Fibroblast of lung (primary cell): ENCODE measurements at regions not wholly inside any gene's neighbourhood (a gene's known extent, or its start where the extent isn't known, plus 50 kb on each side); places are given as distances from the start of the nearest gene placed in this dataset.
A peak's percentile ranks its signal among the peaks of the same experiment; 100 is the strongest.

Experiments used
- DNase-seq, 2 donors: peaks; one replicate each; pipeline versions ENCODE4 v3.0.0 to v3.0.0-alpha.2; 2010; ENCODE audit warnings: low read depth in 2 of 2
- H2AFZ ChIP-seq: 2 replicates; pipeline ENCODE4 v1.5.1; 2012; ENCODE audit warnings: low read length, control low read depth, inconsistent platforms
- H3K27ac ChIP-seq: 2 replicates; pipeline ENCODE4 v1.5.1; 2011; ENCODE audit warnings: low read length, control low read depth; ENCODE audit not compliant: insufficient read depth
- H3K27me3 ChIP-seq: 2 replicates; pipeline ENCODE4 v1.5.1; 2011; ENCODE audit warnings: mild to moderate bottlenecking, low read length; ENCODE audit not compliant: control insufficient read depth, insufficient read depth
- H3K36me3 ChIP-seq: 2 replicates; pipeline ENCODE4 v1.5.1; 2011; ENCODE audit warnings: low read length; ENCODE audit not compliant: control insufficient read depth, insufficient read depth
- H3K4me1 ChIP-seq: 2 replicates; pipeline ENCODE4 v1.5.1; 2011; ENCODE audit warnings: low read length; ENCODE audit not compliant: control insufficient read depth, insufficient read depth; ENCODE audit errors: extremely low read depth
- H3K4me2 ChIP-seq: 2 replicates; pipeline ENCODE4 v1.5.1; 2011; ENCODE audit warnings: low read length, control low read depth; ENCODE audit not compliant: insufficient read depth; ENCODE audit errors: extremely low read depth
- H3K4me3 ChIP-seq, 4 experiments: fragments of 200-600 bp in 1 of 4; sonication (generic) in 1 of 4; replicated peaks in 1 of 4; 2 replicates each; pipeline ENCODE4 v1.5.1; 2011 to 2016; ENCODE audit warnings: low read length in 4 of 4, low read depth in 3 of 4, mild to moderate bottlenecking in 3 of 4, control low read depth in 2 of 4, inconsistent platforms in 1 of 4, mixed read lengths in 1 of 4; ENCODE audit not compliant: insufficient read depth in 1 of 4; ENCODE audit errors: control extremely low read depth in 1 of 4
- H3K79me2 ChIP-seq: 2 replicates; pipeline ENCODE4 v1.5.1; 2012; ENCODE audit warnings: mild to moderate bottlenecking, low read length, inconsistent platforms; ENCODE audit not compliant: control insufficient read depth, insufficient read depth
- H3K9ac ChIP-seq: 2 replicates; pipeline ENCODE4 v1.5.1; 2011; ENCODE audit warnings: mild to moderate bottlenecking, low read length, control low read depth; ENCODE audit not compliant: insufficient read depth
- H3K9me3 ChIP-seq: 2 replicates; pipeline ENCODE4 v1.5.1; 2012; ENCODE audit warnings: low read depth, low read length; ENCODE audit not compliant: control insufficient read depth, insufficient read depth
- H4K20me1 ChIP-seq: 2 replicates; pipeline ENCODE4 v1.5.1; 2011; ENCODE audit warnings: low read length; ENCODE audit not compliant: control insufficient read depth, insufficient read depth; ENCODE audit errors: extremely low read depth
- EZH2 ChIP-seq: IDR thresholded peaks from 2 replicates; pipeline ENCODE4 v1.5.1; 2012; ENCODE audit warnings: low read length, control low read depth, mild to moderate bottlenecking; ENCODE audit errors: missing control alignments
- TF ChIP-seq, protein P1 (sequence below), 2 donors: IDR thresholded peaks in 1 of 2; conservative IDR thresholded peaks in 1 of 2; 1 replicate in 1 of 2; 2 replicates in 1 of 2; pipeline ENCODE4 v1.5.1; 2011 to 2012; ENCODE audit warnings: low read length in 2 of 2, control low read depth in 1 of 2, inconsistent platforms in 1 of 2, low read depth in 1 of 2, mild to moderate bottlenecking in 1 of 2

DNA sequence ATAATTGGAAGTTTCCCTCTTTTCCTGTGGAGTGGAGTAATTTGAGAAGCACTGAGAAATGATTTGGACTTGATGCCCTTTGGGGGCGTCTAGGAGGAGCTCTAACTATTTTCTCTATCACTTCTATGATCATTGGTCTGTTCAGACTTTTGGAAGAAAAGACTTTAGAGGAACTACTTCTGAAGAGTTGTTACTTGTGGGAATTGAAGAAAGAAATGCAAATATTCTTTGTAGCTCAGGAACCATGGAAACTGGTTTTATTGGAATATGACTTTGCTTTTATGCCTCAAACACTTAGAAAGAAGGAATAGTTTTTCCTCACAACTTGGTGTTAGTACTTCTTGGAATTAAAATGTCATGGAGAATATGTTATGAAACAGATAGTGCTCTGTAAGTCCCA is 122.0 kb upstream of the ALDH1A3 start:
- Histone ChIP-seq H3K4me3 (no peak overlapping the region), H4K20me1 (no peaks in the 10 kb centered on the region)
- TF ChIP-seq, protein P1, sequence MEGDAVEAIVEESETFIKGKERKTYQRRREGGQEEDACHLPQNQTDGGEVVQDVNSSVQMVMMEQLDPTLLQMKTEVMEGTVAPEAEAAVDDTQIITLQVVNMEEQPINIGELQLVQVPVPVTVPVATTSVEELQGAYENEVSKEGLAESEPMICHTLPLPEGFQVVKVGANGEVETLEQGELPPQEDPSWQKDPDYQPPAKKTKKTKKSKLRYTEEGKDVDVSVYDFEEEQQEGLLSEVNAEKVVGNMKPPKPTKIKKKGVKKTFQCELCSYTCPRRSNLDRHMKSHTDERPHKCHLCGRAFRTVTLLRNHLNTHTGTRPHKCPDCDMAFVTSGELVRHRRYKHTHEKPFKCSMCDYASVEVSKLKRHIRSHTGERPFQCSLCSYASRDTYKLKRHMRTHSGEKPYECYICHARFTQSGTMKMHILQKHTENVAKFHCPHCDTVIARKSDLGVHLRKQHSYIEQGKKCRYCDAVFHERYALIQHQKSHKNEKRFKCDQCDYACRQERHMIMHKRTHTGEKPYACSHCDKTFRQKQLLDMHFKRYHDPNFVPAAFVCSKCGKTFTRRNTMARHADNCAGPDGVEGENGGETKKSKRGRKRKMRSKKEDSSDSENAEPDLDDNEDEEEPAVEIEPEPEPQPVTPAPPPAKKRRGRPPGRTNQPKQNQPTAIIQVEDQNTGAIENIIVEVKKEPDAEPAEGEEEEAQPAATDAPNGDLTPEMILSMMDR (conservative IDR thresholded peaks at IDR 0.05 in 1 of 2, IDR thresholded peaks at IDR 0.05 in 1 of 2; ENCODE audit: low read depth in 1 of 2, low read length in 2 of 2), result no peak
- TF ChIP-seq EZH2, result no peak

GRCh38 chr15:100758555-100758954 is 121.1 kb upstream of the ALDH1A3 start:
- Histone ChIP-seq H3K27ac (no peak overlapping the region), H4K20me1 (no peaks in the 10 kb centered on the region), H3K9me3 (no peaks in the 10 kb centered on the region), H3K36me3 (no peaks in the 10 kb centered on the region), H3K9ac (no peak overlapping the region), H2AFZ (no peak overlapping the region), H3K27me3 (no peaks in the 10 kb centered on the region), H3K4me3 (no peak overlapping the region), H3K79me2 (no peaks in the 10 kb centered on the region), H3K4me1 (peaks cover 3% of the 10 kb centered on the region), H3K4me2 (no peak overlapping the region)
- TF ChIP-seq, protein P1 (conservative IDR thresholded peaks at IDR 0.05 in 1 of 2, IDR thresholded peaks at IDR 0.05 in 1 of 2; ENCODE audit: low read depth in 1 of 2, low read length in 2 of 2), result no peak
- TF ChIP-seq EZH2, result no peak
- DNase-seq, result no peak

More for the DNA sequence above, 122.0 kb upstream of the ALDH1A3 start:
- Histone ChIP-seq H3K36me3 (no peaks in the 10 kb centered on the region), H3K27ac (no peak overlapping the region), H3K4me2 (no peak overlapping the region), H3K4me1 (peaks cover 3% of the 10 kb centered on the region), H3K27me3 (no peaks in the 10 kb centered on the region), H3K9ac (no peak overlapping the region), H3K79me2 (no peaks in the 10 kb centered on the region), H3K9me3 (no peaks in the 10 kb centered on the region), H2AFZ (no peak overlapping the region)
- DNase-seq, result no peak

DNA sequence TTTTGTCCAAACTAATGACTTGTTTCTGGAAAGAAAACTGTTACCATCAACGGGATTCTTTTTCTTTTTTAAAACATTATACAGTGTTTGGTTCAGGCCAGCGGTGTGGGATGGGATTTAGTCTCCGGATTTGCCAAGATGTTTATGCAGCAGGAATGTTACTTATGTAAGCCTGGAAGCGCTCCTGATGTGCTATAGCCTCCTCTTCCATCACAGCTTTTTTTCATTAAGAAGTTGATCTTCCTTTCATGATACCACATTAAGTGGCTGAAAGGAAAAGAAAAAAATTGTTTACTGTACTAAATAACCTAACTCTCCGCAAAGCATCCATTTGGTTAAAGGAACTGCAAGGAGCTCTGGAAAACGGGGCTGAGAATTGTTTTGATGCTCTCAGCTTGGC is 120.5 kb upstream of the ALDH1A3 start:
- Histone ChIP-seq H3K4me1 (peaks cover 3% of the 10 kb centered on the region), H3K27me3 (no peaks in the 10 kb centered on the region), H3K27ac (no peak overlapping the region), H3K79me2 (no peaks in the 10 kb centered on the region), H3K9ac (no peak overlapping the region), H2AFZ (no peak overlapping the region), H3K4me3 (no peak overlapping the region), H3K4me2 (peak overlapping the region; percentile 73), H4K20me1 (no peaks in the 10 kb centered on the region), H3K36me3 (no peaks in the 10 kb centered on the region), H3K9me3 (no peaks in the 10 kb centered on the region)
- TF ChIP-seq, protein P1 (conservative IDR thresholded peaks at IDR 0.05 in 1 of 2, IDR thresholded peaks at IDR 0.05 in 1 of 2; ENCODE audit: low read depth in 1 of 2, low read length in 2 of 2), result no peak
- peak; percentile 67 to 78 for DNase-seq
